Tibial nerve (tissue), 4 donors: ENCODE measurements at regions not wholly inside any gene's neighbourhood (a gene's known extent, or its start where the extent isn't known, plus 50 kb on each side); places are given as distances from the start of the nearest gene placed in this dataset.

Experiments
- DNase-seq, 2 donors: peaks; one replicate each; pipeline ENCODE4 v3.0.0-alpha.2; 2019; ENCODE audit warnings: low spot score in 2 of 2
- H3K27ac ChIP-seq, 4 donors: fragments of 200-600 bp; sonication (generic) in 3 of 4; one replicate each; pipeline ENCODE4 v1.5.1; 2017 to 2019; ENCODE audit warnings: mild to moderate bottlenecking in 1 of 4
- H3K27me3 ChIP-seq, 2 donors: fragments of 200-600 bp; sonication (generic) in 1 of 2; one replicate each; pipeline versions ENCODE4 v1.5.1 to v1.6.0; 2017 to 2019
- H3K36me3 ChIP-seq, 3 donors: fragments of 200-600 bp; sonication (generic); one replicate each; pipeline ENCODE4 v1.5.1; 2018 to 2019
- H3K4me1 ChIP-seq, 4 donors: fragments of 200-600 bp; sonication (generic) in 3 of 4; one replicate each; pipeline ENCODE4 v1.5.1; 2017 to 2019
- H3K4me3 ChIP-seq, 4 donors: fragments of 200-600 bp; sonication (generic) in 3 of 4; one replicate each; pipeline ENCODE4 v1.5.1; 2017 to 2019; ENCODE audit warnings: mild to moderate bottlenecking in 1 of 4, moderate library complexity in 1 of 4
- H3K9me3 ChIP-seq, 4 donors: fragments of 200-600 bp; sonication (generic) in 3 of 4; one replicate each; pipeline ENCODE4 v1.5.1; 2017 to 2019
- CTCF ChIP-seq, 5 experiments: fragments of 200-600 bp in 3 of 5; fragments of 450-650 bp in 2 of 5; sonication (generic) in 3 of 5; IDR thresholded peaks; one replicate each; pipeline ENCODE4 v1.5.1; 2016 to 2019; ENCODE audit warnings: antibody characterized with exemption in 5 of 5, mild to moderate bottlenecking in 3 of 5, moderate library complexity in 2 of 5
- EP300 ChIP-seq, 2 donors: sonication (generic); formaldehyde crosslinking; IDR thresholded peaks; one replicate each; pipeline ENCODE4 v1.6.1; 2017; ENCODE audit warnings: antibody characterized with exemption in 2 of 2, mild to moderate bottlenecking in 1 of 2
- POLR2A ChIP-seq, 2 donors: fragments of 450-650 bp; IDR thresholded peaks; one replicate each; pipeline ENCODE4 v1.6.1; 2017; ENCODE audit warnings: antibody characterized with exemption in 2 of 2, mild to moderate bottlenecking in 2 of 2, moderate library complexity in 2 of 2
- WGBS, 2 donors: methylation state at CpG; one replicate each; pipeline ENCODE4 v1.1.5; 2018; 5-methylcytosine and 5-hydroxymethylcytosine counted together

DNA sequence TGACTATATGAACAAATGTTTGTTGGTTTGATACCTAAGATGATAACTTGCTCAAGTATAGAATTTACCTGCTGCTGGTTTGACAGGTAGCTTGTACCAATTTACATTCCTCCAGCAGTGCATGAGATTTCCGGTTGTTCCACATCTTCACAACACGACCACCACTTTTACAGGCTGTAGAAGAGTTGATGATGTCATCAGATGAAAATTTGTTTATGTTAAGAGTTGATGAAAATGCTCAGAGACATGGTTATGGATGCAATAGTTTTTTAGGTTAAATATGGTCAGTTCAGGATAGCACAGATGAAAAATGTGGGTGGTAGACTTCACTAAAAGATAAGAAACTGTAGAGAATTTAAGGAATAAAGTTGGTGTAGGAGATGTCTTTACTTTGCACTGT, 468.3 kb downstream of the PCDH18 start:
- Histone ChIP-seq H3K4me3 (no peak overlapping the region), H3K27me3 (no peaks in the 10 kb centered on the region), H3K4me1 (no peaks in the 10 kb centered on the region), H3K27ac (no peak overlapping the region), H3K36me3 (no peaks in the 10 kb centered on the region), H3K9me3 (no peaks in the 10 kb centered on the region)
- no peak for DNase-seq
- no peak for TF ChIP-seq POLR2A (IDR thresholded peaks at IDR 0.05)
- TF ChIP-seq EP300 (IDR thresholded peaks at IDR 0.05) = no peak
- no peak for TF ChIP-seq CTCF (IDR thresholded peaks at IDR 0.05)
- WGBS, 2 donors = 71 to 74% methylated on average over 2 of the region's 2 CpGs

- TF ChIP-seq CTCF (IDR thresholded peaks at IDR 0.05) (no peak), POLR2A (IDR thresholded peaks at IDR 0.05) (no peak), EP300 (IDR thresholded peaks at IDR 0.05) (no peak)
- Histone ChIP-seq H3K4me1 (no peaks in the 10 kb centered on the region), H3K27ac (no peak overlapping the region), H3K4me3 (no peak overlapping the region), H3K36me3 (no peaks in the 10 kb centered on the region), H3K9me3 (no peaks in the 10 kb centered on the region), H3K27me3 (no peaks in the 10 kb centered on the region)
- WGBS, 2 donors = 93 to 94% methylated on average over 2 of the region's 2 CpGs
- DNase-seq = no peak
Measured at GRCh38 chr4:137043184-137043583, 489.1 kb downstream of the PCDH18 start.

DNA sequence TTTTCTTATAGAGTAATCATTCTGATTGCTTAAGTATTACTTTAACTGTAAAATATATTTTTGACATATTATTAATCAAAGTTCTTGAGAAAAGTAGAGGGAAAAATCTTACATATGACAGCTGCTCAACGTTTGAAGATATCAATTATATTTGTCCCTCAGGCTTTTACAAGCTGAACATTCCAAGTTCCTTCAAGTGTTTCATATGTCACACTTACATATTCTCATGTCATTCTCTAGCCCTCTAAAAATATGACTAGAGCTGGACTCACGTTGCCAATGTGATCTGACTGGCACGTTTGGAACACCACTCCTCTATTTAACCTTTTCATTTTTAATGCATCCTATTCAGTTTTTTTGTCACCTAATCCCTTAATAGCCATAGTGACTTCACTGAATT, 492.9 kb downstream of the PCDH18 start:
- 21 to 28% methylated on average over 3 of the region's 3 CpGs for WGBS, 2 donors
- no peak overlapping the region for H3K27ac ChIP-seq
- H3K4me1 ChIP-seq = no peaks in the 10 kb centered on the region
- no peaks in the 10 kb centered on the region for H3K27me3 ChIP-seq
- H3K36me3 ChIP-seq = no peaks in the 10 kb centered on the region
- no peak overlapping the region for H3K4me3 ChIP-seq
- no peak for DNase-seq
- no peaks in the 10 kb centered on the region for H3K9me3 ChIP-seq
- TF ChIP-seq CTCF (IDR thresholded peaks at IDR 0.05) = no peak
- no peak for TF ChIP-seq POLR2A (IDR thresholded peaks at IDR 0.05)
- TF ChIP-seq EP300 (IDR thresholded peaks at IDR 0.05) = no peak

DNA sequence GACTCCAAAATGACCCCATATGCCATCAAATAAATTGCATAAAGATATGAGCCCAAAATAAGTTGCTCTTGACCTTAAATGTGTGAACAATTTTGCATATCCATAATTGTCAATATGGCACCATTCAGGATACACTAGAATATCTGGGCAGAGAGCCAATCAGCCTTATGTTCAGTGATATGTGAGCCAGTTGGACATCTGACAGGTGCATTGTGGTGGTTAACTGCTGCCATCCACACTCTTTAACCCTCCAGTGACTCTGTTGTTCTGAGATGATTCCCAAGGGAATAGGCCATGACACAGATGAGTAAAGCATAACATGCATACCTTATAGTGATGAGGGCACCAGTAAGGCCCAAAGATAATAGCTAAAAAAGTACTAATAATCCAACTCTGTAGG, 500.1 kb downstream of the PCDH18 start:
- no peak for DNase-seq
- TF ChIP-seq POLR2A (IDR thresholded peaks at IDR 0.05) (no peak), EP300 (IDR thresholded peaks at IDR 0.05) (no peak), CTCF (IDR thresholded peaks at IDR 0.05) (no peak)
- no peak overlapping the region for H3K27ac ChIP-seq
- no peaks in the 10 kb centered on the region for H3K9me3 ChIP-seq
- no peaks in the 10 kb centered on the region for H3K36me3 ChIP-seq
- H3K27me3 ChIP-seq = no peaks in the 10 kb centered on the region
- H3K4me1 ChIP-seq = no peaks in the 10 kb centered on the region
- H3K4me3 ChIP-seq = no peak overlapping the region

DNA sequence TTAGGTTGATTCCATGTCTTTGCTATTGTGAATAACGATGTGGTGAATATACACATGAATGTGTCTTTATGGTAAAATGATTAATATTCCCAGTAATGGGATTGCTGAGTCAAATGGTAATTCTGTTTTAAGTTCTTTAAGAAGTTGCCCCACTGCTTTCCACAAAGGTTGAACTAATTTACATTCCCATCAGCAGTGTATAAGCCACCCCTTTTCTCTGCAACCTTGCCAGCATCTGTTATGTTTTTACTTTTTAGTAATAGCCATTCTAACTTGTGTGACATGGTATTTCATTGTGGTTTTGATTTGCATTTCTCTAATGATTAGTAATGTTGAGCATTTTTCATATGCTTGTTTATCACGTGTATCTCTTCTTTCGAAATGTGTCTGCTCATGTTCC, 503.3 kb downstream of the PCDH18 start:
- no peaks in the 10 kb centered on the region for H3K4me1 ChIP-seq
- no peaks in the 10 kb centered on the region for H3K27me3 ChIP-seq
- no peaks in the 10 kb centered on the region for H3K9me3 ChIP-seq
- H3K4me3 ChIP-seq = no peak overlapping the region
- no peak overlapping the region for H3K27ac ChIP-seq
- no peak for TF ChIP-seq CTCF (IDR thresholded peaks at IDR 0.05)
- TF ChIP-seq POLR2A (IDR thresholded peaks at IDR 0.05) = no peak
- TF ChIP-seq EP300 (IDR thresholded peaks at IDR 0.05) = no peak
- H3K36me3 ChIP-seq = no peaks in the 10 kb centered on the region
- DNase-seq = no peak
- WGBS, 2 donors = 62 to 74% methylated on average over 3 of the region's 3 CpGs
